ENCODE measurements at regions not wholly inside any gene's neighbourhood (a gene's known extent, or its start where the extent isn't known, plus 50 kb on each side); places are given as distances from the start of the nearest gene placed in this dataset.
"Not testable (repeated sequence)": the region's sequence is repeated elsewhere in the genome, so short reads cannot be mapped to it uniquely, and the experiment has no call there.

DNA sequence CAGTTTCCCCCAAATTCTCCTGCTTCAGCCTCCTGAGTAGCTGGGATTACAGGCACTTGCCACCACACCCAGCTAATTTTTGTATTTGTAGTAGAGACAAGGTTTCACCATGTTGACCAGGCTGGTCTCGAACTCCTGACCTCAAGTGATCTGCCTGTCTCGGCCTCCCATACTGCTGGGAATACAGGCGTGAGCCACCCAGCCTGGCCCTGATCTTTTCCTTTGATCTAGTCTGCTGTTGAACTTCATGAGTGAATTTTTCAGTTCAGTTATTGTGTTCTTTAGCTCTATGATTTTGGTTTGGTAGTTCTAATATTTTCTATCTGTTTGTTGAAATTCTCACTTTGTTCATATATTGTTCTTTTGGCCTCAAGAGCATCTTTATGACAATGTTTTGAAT is 83.4 kb upstream of the RAP2C start:
- not testable (repeated sequence) for H3K36me3 ChIP-seq (ENCODE audit: insufficient read depth, low read length); H4K20me1 ChIP-seq (ENCODE audit: insufficient read depth, low read length, poor library complexity, severe bottlenecking); H3K4me3 ChIP-seq (ENCODE audit: low read length, poor library complexity, severe bottlenecking); H2AFZ ChIP-seq (ENCODE audit: low read length); H3K9me3 ChIP-seq (ENCODE audit: insufficient read depth, low read depth, low read length); H3K27me3 ChIP-seq (ENCODE audit: insufficient read depth, low read length, poor library complexity, severe bottlenecking); H3K79me2 ChIP-seq (ENCODE audit: insufficient read depth, low read length); H3K4me1 ChIP-seq (ENCODE audit: insufficient read depth, low read length, poor library complexity, severe bottlenecking); H3K4me2 ChIP-seq (ENCODE audit: low read depth, low read length, poor library complexity, severe bottlenecking); H3F3A ChIP-seq (ENCODE audit: low read depth); H3K9me2 ChIP-seq (replicated peaks; ENCODE audit: low read depth, low read length); H3K9ac ChIP-seq (ENCODE audit: low read depth, low read length, poor library complexity, severe bottlenecking)

DNA sequence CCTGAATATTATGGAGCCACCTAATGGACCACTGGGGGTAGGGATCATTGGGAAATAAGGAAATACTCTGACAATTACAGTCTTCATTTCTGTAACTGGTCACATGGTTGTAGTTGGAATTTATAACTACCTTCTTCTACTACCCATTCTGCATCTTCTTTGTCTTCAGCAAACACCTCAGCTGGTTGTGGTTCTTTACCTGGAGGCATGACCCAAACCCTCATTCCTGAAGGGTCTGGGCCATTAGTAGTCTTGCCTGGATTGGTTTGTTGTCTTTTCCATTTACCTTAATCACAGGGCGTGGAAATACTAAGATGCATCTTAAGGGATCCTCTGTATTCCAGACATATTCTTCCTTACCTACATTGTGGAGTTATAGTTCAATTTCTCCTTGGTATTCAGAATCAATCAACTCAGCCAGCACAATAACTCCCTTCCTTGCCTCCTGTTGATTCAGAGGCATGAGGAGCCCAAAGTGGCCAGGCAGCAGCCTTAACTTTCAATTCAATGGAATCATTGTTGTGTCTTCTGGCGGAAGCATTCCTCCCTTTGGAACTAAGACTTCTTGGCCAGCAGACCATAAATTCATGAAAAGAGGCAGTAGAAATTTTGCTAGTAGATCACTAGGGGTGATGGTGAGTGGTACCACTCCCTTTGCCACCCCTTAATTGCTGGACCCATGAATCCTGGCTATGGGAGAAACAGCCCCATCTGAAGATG is 75.7 kb upstream of the RAP2C start:
- Histone ChIP-seq H4K20me1 (ENCODE audit: insufficient read depth, low read length, poor library complexity, severe bottlenecking) (no peaks in the 10 kb centered on the region), H3K4me3 (ENCODE audit: low read length, poor library complexity, severe bottlenecking) (no peak overlapping the region), H3F3A (ENCODE audit: low read depth) (no peaks in the 10 kb centered on the region), H3K9me2 (replicated peaks; ENCODE audit: low read depth, low read length) (no peaks in the 10 kb centered on the region), H3K4me2 (ENCODE audit: low read depth, low read length, poor library complexity, severe bottlenecking) (no peak overlapping the region), H2AFZ (ENCODE audit: low read length) (no peak overlapping the region), H3K36me3 (ENCODE audit: insufficient read depth, low read length) (no peaks in the 10 kb centered on the region), H3K27me3 (ENCODE audit: insufficient read depth, low read length, poor library complexity, severe bottlenecking) (no peaks in the 10 kb centered on the region), H3K4me1 (ENCODE audit: insufficient read depth, low read length, poor library complexity, severe bottlenecking) (no peaks in the 10 kb centered on the region), H3K79me2 (ENCODE audit: insufficient read depth, low read length) (no peaks in the 10 kb centered on the region), H3K9me3 (ENCODE audit: insufficient read depth, low read depth, low read length) (no peaks in the 10 kb centered on the region), H3K9ac (ENCODE audit: low read depth, low read length, poor library complexity, severe bottlenecking) (no peak overlapping the region)
- TF ChIP-seq, protein P1, sequence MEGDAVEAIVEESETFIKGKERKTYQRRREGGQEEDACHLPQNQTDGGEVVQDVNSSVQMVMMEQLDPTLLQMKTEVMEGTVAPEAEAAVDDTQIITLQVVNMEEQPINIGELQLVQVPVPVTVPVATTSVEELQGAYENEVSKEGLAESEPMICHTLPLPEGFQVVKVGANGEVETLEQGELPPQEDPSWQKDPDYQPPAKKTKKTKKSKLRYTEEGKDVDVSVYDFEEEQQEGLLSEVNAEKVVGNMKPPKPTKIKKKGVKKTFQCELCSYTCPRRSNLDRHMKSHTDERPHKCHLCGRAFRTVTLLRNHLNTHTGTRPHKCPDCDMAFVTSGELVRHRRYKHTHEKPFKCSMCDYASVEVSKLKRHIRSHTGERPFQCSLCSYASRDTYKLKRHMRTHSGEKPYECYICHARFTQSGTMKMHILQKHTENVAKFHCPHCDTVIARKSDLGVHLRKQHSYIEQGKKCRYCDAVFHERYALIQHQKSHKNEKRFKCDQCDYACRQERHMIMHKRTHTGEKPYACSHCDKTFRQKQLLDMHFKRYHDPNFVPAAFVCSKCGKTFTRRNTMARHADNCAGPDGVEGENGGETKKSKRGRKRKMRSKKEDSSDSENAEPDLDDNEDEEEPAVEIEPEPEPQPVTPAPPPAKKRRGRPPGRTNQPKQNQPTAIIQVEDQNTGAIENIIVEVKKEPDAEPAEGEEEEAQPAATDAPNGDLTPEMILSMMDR (conservative IDR thresholded peaks at IDR 0.05; ENCODE audit: low read length): no peak
- TF ChIP-seq EZH2phosphoT487 (IDR thresholded peaks at IDR 0.05; ENCODE audit: borderline replicate concordance): no peak

- no peaks in the 10 kb centered on the region for H3K9me2 ChIP-seq (replicated peaks; ENCODE audit: low read depth, low read length)
Observed at GRCh38 chrX:132294192-132294591, 74.9 kb upstream of the RAP2C start.

More at GRCh38 chrX:132294192-132294591, 74.9 kb upstream of the RAP2C start:
- no peak overlapping the region for H3K4me3 ChIP-seq (ENCODE audit: low read length, poor library complexity, severe bottlenecking)
- H3K36me3 ChIP-seq (ENCODE audit: insufficient read depth, low read length): no peaks in the 10 kb centered on the region
- H3K79me2 ChIP-seq (ENCODE audit: insufficient read depth, low read length): no peaks in the 10 kb centered on the region
- H3K27me3 ChIP-seq (ENCODE audit: insufficient read depth, low read length, poor library complexity, severe bottlenecking): no peaks in the 10 kb centered on the region
- H3K9me3 ChIP-seq (ENCODE audit: insufficient read depth, low read depth, low read length): no peaks in the 10 kb centered on the region
- H3K4me1 ChIP-seq (ENCODE audit: insufficient read depth, low read length, poor library complexity, severe bottlenecking): no peaks in the 10 kb centered on the region
- no peaks in the 10 kb centered on the region for H4K20me1 ChIP-seq (ENCODE audit: insufficient read depth, low read length, poor library complexity, severe bottlenecking)
- no peaks in the 10 kb centered on the region for H3F3A ChIP-seq (ENCODE audit: low read depth)
- TF ChIP-seq, protein P1 (conservative IDR thresholded peaks at IDR 0.05; ENCODE audit: low read length): no peak
- TF ChIP-seq EZH2phosphoT487 (IDR thresholded peaks at IDR 0.05; ENCODE audit: borderline replicate concordance): no peak
- no peak overlapping the region for H2AFZ ChIP-seq (ENCODE audit: low read length)
- H3K4me2 ChIP-seq (ENCODE audit: low read depth, low read length, poor library complexity, severe bottlenecking): no peak overlapping the region
- H3K9ac ChIP-seq (ENCODE audit: low read depth, low read length, poor library complexity, severe bottlenecking): no peak overlapping the region

All from Loucy (cell line).